ENCODE measurements at regions not wholly inside any gene's neighbourhood (a gene's known extent, or its start where the extent isn't known, plus 50 kb on each side); places are given as distances from the start of the nearest gene placed in this dataset.

DNA sequence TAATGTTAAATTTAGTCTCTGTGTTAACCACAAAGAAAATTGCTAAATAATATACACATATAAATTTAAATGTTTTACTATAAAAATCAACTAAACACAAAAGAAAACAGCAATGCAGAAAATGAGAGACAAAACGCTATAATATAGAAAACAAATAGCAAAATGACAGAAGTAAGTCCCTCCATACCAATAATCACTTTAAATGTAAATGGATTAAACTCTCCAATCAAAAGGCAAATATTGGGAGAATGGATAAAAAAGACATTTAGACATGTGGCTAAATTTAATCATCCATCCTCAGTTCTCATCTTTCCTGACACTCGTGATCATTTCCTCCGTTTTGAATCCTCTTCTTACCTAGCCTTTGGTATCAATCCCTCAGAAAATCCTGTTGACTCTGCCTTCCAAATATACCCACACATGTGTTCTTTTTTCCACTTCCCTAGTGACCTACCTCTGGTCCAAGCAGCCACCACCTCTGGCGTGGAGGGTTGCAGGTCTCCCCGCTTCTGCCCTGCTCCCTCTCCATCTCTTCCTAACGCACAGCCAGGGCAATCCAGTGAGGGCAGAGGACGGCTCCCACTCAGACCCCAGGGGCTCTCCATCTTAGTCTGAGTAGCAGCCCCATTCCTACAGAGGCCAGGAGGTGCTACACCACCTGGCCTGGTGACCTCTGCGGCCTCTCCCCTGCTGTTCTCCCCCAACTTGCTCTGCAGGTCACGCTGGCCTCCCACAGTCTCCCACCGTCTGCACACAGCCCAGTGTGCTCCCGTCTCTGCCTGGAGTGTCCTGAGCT lies 149.2 kb downstream of the RNASET2 start:
- Mint-ChIP-seq H3K4me1 (no peaks in the 10 kb centered on the region), H3K27ac (no peak overlapping the region), H3K9me3 (ENCODE audit: insufficient read depth) (peaks cover 9% of the 10 kb centered on the region), H3K27me3 (no peaks in the 10 kb centered on the region), H3K4me3 (no peak overlapping the region)
- no peak overlapping the region for H3K9ac ChIP-seq (ENCODE audit: low read length)
- ChIA-PET CTCF (interaction anchor here (1.4 kb wide), 1 partner anchor 182 kb away, joined by 4 read pairs; no protein-coding TSS in a partner anchor), POLR2A (no interaction called here)
- no peak overlapping the region for H3K4me2 ChIP-seq (replicated peaks; ENCODE audit: low read depth, low read length, poor library complexity, severe bottlenecking)
- no peaks in the 10 kb centered on the region for H3K36me3 ChIP-seq (replicated peaks in 1 of 2; ENCODE audit: control extremely low read depth in 1 of 2, control insufficient read depth in 1 of 2, extremely low read depth in 1 of 2, insufficient read depth in 2 of 2, low read length in 1 of 2)
- no peak overlapping the region for H2AFZ ChIP-seq (ENCODE audit: insufficient read depth, low read depth, low read length, poor library complexity, severe bottlenecking)
- H3K27ac ChIP-seq (ENCODE audit: low read length in 2 of 2) = no peak overlapping the region
- TF ChIP-seq, protein P1, sequence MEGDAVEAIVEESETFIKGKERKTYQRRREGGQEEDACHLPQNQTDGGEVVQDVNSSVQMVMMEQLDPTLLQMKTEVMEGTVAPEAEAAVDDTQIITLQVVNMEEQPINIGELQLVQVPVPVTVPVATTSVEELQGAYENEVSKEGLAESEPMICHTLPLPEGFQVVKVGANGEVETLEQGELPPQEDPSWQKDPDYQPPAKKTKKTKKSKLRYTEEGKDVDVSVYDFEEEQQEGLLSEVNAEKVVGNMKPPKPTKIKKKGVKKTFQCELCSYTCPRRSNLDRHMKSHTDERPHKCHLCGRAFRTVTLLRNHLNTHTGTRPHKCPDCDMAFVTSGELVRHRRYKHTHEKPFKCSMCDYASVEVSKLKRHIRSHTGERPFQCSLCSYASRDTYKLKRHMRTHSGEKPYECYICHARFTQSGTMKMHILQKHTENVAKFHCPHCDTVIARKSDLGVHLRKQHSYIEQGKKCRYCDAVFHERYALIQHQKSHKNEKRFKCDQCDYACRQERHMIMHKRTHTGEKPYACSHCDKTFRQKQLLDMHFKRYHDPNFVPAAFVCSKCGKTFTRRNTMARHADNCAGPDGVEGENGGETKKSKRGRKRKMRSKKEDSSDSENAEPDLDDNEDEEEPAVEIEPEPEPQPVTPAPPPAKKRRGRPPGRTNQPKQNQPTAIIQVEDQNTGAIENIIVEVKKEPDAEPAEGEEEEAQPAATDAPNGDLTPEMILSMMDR (IDR thresholded peaks at IDR 0.05) = no peak
- TF ChIP-seq EZH2 (IDR thresholded peaks at IDR 0.05; ENCODE audit: borderline replicate concordance, insufficient read depth, low read depth, low read length, poor library complexity, severe bottlenecking) = no peak
- no peaks in the 10 kb centered on the region for H4K20me1 ChIP-seq (ENCODE audit: control insufficient read depth, insufficient read depth, low read length, poor library complexity, severe bottlenecking)
- no peaks in the 10 kb centered on the region for H3K79me2 ChIP-seq (ENCODE audit: control insufficient read depth, insufficient read depth, low read length)
- no peak overlapping the region for H3K4me3 ChIP-seq (ENCODE audit: control extremely low read depth in 1 of 5, extremely low read depth in 1 of 5, insufficient read depth in 1 of 5, low read depth in 2 of 5, low read length in 4 of 5)
- WGBS (ENCODE audit: insufficient coverage) = 96% methylated on average over 10 of the region's 11 CpGs
- ATAC-seq (ENCODE audit: low read depth) (no peak), DNase-seq (no peak)
- peaks cover 0 to 4% (median 0%) of the 10 kb centered on the region in 4 experiments for H3K27me3 ChIP-seq (replicated peaks in 1 of 4; ENCODE audit: control extremely low read depth in 1 of 4, control insufficient read depth in 3 of 4, insufficient read depth in 4 of 4, low read length in 3 of 4)
- intact Hi-C loops (cut with micrococcal nuclease) = no loop called here
- H3K4me1 ChIP-seq (ENCODE audit: control insufficient read depth in 2 of 2, insufficient read depth in 2 of 2, low read length in 2 of 2) = no peaks in the 10 kb centered on the region
- H3K9me3 ChIP-seq (ENCODE audit: control extremely low read depth in 1 of 3, control insufficient read depth in 2 of 3, insufficient read depth in 1 of 3, low read length in 2 of 3) = peaks cover 2 to 31% (median 20%) of the 10 kb centered on the region in 3 donors

DNA sequence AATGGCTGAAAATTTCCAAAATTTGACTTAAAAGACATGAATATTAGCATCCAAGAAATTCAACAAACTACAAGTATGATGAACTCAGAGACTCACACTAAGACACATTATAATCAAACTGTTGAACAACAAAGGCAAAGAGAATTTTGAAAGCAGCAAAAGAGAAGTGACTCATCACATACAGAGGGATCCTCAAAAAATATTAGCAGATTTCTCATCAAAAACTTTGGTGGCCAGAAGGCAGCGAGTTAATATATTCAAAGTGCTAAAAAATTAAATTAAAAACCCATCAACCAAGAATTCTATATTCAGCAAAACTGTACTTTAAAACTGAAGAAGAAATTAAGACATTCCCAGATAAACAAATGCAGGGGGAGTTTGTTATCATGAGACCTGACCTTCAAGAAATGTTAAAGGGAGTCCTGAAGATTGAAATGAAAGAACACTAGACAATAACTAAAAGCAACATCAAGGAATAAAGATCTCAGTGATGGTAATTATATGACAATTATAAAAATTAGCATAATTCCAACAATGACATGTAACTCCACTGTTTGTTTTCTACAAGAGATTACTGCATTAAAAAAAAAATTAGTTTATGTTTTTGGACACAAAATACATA lies 150.0 kb downstream of the RNASET2 start:
- Mint-ChIP-seq H3K4me1 (no peaks in the 10 kb centered on the region), H3K27ac (no peak overlapping the region), H3K27me3 (no peaks in the 10 kb centered on the region), H3K9me3 (ENCODE audit: insufficient read depth) (peaks cover 9% of the 10 kb centered on the region), H3K4me3 (no peak overlapping the region)
- peaks cover 2 to 31% (median 20%) of the 10 kb centered on the region in 3 donors for H3K9me3 ChIP-seq (ENCODE audit: control extremely low read depth in 1 of 3, control insufficient read depth in 2 of 3, insufficient read depth in 1 of 3, low read length in 2 of 3)
- H3K79me2 ChIP-seq (ENCODE audit: control insufficient read depth, insufficient read depth, low read length) = no peaks in the 10 kb centered on the region
- no peak overlapping the region for H3K27ac ChIP-seq (ENCODE audit: low read length in 2 of 2)
- no peak for ATAC-seq (ENCODE audit: low read depth)
- ChIA-PET POLR2A (no interaction called here), CTCF (no interaction called here)
- H3K4me2 ChIP-seq (replicated peaks; ENCODE audit: low read depth, low read length, poor library complexity, severe bottlenecking) = no peak overlapping the region
- TF ChIP-seq, protein P1 (IDR thresholded peaks at IDR 0.05) = no peak
- TF ChIP-seq EZH2 (IDR thresholded peaks at IDR 0.05; ENCODE audit: borderline replicate concordance, insufficient read depth, low read depth, low read length, poor library complexity, severe bottlenecking) = no peak
- peaks cover 0 to 4% (median 0%) of the 10 kb centered on the region in 4 experiments for H3K27me3 ChIP-seq (replicated peaks in 1 of 4; ENCODE audit: control extremely low read depth in 1 of 4, control insufficient read depth in 3 of 4, insufficient read depth in 4 of 4, low read length in 3 of 4)
- H4K20me1 ChIP-seq (ENCODE audit: control insufficient read depth, insufficient read depth, low read length, poor library complexity, severe bottlenecking) = no peaks in the 10 kb centered on the region
- H3K4me1 ChIP-seq (ENCODE audit: control insufficient read depth in 2 of 2, insufficient read depth in 2 of 2, low read length in 2 of 2) = no peaks in the 10 kb centered on the region
- intact Hi-C loops (cut with micrococcal nuclease) = no loop called here
- DNase-seq = no peak
- no CpG with 5 or more reads among the region's 1 CpG for WGBS (ENCODE audit: insufficient coverage)
- no peaks in the 10 kb centered on the region for H3K36me3 ChIP-seq (replicated peaks in 1 of 2; ENCODE audit: control extremely low read depth in 1 of 2, control insufficient read depth in 1 of 2, extremely low read depth in 1 of 2, insufficient read depth in 2 of 2, low read length in 1 of 2)
- H2AFZ ChIP-seq (ENCODE audit: insufficient read depth, low read depth, low read length, poor library complexity, severe bottlenecking) = no peak overlapping the region
- no peak overlapping the region for H3K4me3 ChIP-seq (ENCODE audit: control extremely low read depth in 1 of 5, extremely low read depth in 1 of 5, insufficient read depth in 1 of 5, low read depth in 2 of 5, low read length in 4 of 5)
- no peak overlapping the region for H3K9ac ChIP-seq (ENCODE audit: low read length)

Data from B cell (primary cell).